Hepatocyte (in vitro differentiated cells): ENCODE measurements at regions not wholly inside any gene's neighbourhood (a gene's known extent, or its start where the extent isn't known, plus 50 kb on each side); places are given as distances from the start of the nearest gene placed in this dataset.

Experiments used
- EZH2 ChIP-seq: fragments of 200-600 bp; sonication (generic); IDR thresholded peaks from 2 replicates; pipeline ENCODE4 v1.6.1; 2016; ENCODE audit warnings: antibody characterized with exemption, mild to moderate bottlenecking, borderline replicate concordance
- EZH2phosphoT487 ChIP-seq: fragments of 200-600 bp; sonication (generic); IDR thresholded peaks from one replicate; pipeline ENCODE4 v1.6.1; 2018; ENCODE audit warnings: antibody characterized with exemption, mild to moderate bottlenecking, low read depth, moderate library complexity; ENCODE audit not compliant: unreplicated experiment, severe bottlenecking
- TF ChIP-seq, protein P1 (sequence below): fragments of 200-600 bp; sonication (generic); IDR thresholded peaks from 2 replicates; pipeline ENCODE4 v1.5.1; 2016; ENCODE audit warnings: antibody characterized with exemption, mild to moderate bottlenecking; ENCODE audit not compliant: poor library complexity

DNA sequence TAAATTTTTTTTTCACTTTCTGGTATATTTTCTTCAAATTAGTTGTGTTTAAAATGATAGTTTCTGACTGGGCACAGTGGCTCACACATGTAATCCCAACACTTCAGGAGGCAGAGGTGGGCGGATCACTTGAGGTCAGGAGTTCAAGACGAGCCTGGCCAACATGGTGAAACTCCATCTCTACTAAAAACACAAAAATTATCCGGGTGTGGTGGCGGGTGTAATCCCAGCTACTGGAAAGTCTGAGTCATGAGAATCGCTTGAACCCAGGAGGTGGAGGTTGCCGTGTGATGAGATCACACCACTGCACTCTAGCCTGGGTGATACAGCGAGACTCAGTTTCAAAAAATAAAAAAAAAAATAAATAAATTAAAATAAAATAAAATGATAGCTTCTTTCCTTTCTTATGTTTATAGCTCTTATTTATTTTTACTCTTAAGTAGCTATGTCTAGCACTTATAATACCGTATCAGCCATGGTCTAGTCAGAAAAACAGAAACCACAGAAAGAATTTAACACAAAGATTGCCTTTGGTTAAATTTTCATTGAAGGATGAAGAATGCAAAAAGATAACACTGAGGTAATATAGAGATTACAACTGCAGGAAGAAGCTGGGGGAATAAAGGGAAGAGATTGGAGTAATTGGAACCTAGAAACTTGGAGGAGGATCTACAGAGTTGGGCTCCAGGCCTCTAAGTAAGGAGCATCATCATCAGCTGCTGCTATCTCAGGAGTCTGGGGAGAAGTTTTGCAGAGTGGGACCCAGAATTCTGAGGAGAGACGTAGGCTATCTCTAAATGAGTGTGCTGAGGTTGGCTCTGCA lies 54.7 kb upstream of the MBOAT2 start:
- TF ChIP-seq, protein P1, sequence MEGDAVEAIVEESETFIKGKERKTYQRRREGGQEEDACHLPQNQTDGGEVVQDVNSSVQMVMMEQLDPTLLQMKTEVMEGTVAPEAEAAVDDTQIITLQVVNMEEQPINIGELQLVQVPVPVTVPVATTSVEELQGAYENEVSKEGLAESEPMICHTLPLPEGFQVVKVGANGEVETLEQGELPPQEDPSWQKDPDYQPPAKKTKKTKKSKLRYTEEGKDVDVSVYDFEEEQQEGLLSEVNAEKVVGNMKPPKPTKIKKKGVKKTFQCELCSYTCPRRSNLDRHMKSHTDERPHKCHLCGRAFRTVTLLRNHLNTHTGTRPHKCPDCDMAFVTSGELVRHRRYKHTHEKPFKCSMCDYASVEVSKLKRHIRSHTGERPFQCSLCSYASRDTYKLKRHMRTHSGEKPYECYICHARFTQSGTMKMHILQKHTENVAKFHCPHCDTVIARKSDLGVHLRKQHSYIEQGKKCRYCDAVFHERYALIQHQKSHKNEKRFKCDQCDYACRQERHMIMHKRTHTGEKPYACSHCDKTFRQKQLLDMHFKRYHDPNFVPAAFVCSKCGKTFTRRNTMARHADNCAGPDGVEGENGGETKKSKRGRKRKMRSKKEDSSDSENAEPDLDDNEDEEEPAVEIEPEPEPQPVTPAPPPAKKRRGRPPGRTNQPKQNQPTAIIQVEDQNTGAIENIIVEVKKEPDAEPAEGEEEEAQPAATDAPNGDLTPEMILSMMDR = no peak
- TF ChIP-seq EZH2 (no peak), EZH2phosphoT487 (no peak)
